ENCODE measurements at regions not wholly inside any gene's neighbourhood (a gene's known extent, or its start where the extent isn't known, plus 50 kb on each side); places are given as distances from the start of the nearest gene placed in this dataset.

DNA sequence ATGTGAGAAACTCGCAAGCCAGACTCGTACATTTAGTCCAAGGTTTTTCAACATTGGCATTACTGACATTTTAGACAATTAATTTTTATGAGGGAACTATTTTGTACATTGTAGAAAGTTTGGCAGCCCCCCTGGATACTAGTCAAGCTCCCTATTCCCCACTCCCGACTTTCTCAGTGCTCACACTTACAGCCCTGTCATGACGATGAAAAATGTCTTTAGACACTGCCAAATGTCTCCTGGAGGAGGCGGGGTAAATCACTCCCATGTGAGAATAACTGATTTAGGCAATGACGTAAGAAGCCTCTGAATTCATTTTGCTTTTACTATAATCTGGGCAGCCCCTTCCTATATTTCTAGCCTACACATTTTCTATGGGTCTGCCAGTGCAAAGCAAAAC, 535.8 kb upstream of the KLHL1 start:
- TF ChIP-seq, protein P1, sequence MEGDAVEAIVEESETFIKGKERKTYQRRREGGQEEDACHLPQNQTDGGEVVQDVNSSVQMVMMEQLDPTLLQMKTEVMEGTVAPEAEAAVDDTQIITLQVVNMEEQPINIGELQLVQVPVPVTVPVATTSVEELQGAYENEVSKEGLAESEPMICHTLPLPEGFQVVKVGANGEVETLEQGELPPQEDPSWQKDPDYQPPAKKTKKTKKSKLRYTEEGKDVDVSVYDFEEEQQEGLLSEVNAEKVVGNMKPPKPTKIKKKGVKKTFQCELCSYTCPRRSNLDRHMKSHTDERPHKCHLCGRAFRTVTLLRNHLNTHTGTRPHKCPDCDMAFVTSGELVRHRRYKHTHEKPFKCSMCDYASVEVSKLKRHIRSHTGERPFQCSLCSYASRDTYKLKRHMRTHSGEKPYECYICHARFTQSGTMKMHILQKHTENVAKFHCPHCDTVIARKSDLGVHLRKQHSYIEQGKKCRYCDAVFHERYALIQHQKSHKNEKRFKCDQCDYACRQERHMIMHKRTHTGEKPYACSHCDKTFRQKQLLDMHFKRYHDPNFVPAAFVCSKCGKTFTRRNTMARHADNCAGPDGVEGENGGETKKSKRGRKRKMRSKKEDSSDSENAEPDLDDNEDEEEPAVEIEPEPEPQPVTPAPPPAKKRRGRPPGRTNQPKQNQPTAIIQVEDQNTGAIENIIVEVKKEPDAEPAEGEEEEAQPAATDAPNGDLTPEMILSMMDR (IDR thresholded peaks at IDR 0.05; ENCODE audit: borderline replicate concordance, extremely low read depth, low read length, poor library complexity, severe bottlenecking): no peak
- TF ChIP-seq EZH2 (IDR thresholded peaks at IDR 0.05; ENCODE audit: borderline replicate concordance, low read depth, low read length, severe bottlenecking): no peak

Data from DND-41 (cell line).